Fibroblast of gingiva (primary cell): ENCODE measurements at regions not wholly inside any gene's neighbourhood (a gene's known extent, or its start where the extent isn't known, plus 50 kb on each side); places are given as distances from the start of the nearest gene placed in this dataset.
"Not testable (repeated sequence)": the region's sequence is repeated elsewhere in the genome, so short reads cannot be mapped to it uniquely, and the experiment has no call there.

Experiments used
- DNase-seq: peaks from one replicate; pipeline ENCODE4 v3.0.0-alpha.2; 2011; ENCODE audit warnings: low read depth

DNA sequence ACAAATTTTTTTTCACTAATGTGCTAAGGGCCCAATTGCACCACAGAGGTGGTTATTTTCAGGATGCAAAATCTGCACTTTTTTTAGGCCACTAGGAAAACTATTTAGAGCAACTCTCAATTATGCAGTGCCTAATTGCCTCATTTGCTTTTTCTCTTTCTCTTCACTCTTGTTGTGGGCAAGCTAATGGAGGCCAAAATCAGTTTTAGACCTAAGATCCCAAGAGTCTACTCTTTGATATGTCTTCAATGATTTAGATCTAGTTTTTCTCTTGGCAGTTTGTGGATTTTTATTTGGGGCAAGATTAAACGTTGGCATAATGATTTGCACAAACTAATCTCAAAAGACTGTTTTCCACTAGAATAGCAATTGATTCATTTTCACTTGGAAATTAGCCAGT is 1996.9 kb downstream of the LRRC4C start:
- DNase-seq = no peak

DNA sequence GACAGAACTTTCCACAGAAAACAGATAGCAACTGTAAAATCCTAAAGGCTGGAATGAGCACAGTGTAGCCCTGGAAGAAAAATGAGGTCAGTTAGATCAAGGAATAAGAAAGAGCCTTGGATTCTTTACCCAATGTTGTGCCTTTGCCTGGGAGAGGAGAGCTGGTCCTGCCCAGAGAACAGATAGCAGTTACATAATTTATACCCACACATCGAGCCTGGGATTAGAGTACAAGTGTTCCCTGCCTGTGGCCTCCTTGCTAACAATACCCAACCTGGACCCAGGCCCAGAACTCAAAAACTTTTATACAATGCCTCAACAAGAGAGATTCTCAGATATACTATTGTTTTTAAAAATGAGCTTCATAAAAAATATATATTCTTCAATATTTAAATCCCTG is 1998.4 kb downstream of the LRRC4C start:
- no peak for DNase-seq

DNA sequence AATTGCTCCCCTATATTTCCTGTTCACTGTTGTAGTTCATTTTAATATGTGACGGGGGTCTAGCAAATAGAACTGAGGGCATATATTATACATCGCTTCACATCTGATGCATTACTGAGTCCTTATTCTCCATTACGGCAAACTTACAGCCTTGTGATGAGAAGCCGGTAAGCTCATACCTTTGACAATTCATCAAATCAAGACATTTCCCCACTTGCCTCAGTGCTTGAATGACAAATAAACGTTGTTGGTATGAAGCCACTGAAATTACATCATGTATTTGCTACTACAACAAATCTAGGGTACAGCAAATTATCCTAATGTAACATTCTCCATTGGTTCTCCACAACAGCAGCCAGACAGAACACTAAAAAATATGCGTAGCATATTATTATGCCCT is 1999.8 kb downstream of the LRRC4C start:
- no peak for DNase-seq

DNA sequence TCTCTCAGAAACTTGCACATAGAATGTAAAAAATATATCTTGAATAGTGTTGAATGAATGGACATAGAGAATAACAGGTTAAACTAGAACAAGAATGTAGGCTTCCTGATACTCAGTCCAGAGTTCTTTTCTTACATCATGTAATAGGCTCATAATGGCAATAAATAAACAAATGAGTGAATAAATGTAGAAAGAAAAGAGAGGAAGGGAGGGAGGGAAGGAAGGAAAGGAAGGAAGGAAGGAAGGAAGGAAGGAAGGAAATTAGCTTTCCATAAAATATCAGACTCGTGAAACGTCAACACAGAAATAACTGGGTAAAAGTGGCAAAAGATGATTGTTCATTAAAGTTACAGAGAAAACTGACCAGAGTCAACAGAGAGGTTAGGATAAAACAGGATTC is 2001.0 kb downstream of the LRRC4C start:
- no peak for DNase-seq

DNA sequence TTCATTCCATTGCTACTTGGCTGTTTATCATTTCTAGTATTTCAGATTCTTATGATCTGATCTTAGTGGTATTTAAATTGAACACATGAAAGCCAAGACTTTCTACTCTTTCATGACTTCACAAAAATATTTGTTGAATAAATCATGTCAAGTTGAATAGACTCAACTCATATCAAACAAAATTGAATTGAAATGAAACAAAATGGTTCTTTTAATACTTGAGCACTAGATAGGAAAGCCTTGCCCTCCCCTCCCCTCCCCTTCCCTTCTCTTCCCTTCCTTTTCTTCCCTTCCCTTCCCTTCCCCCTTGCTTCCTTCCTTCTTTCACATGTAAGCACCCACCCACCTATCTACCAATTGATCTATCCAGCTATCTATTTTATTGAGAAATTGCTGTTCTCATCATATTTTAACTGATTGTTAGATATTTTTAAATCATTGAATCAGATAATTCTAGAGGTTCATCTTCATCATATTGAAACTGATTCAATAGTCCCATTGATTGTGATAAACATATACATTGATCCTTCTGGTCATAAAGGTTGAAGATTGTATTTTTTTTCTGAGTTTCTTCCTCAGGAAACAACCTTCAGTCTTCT is 2015.9 kb downstream of the LRRC4C start:
- DNase-seq = no peak

DNA sequence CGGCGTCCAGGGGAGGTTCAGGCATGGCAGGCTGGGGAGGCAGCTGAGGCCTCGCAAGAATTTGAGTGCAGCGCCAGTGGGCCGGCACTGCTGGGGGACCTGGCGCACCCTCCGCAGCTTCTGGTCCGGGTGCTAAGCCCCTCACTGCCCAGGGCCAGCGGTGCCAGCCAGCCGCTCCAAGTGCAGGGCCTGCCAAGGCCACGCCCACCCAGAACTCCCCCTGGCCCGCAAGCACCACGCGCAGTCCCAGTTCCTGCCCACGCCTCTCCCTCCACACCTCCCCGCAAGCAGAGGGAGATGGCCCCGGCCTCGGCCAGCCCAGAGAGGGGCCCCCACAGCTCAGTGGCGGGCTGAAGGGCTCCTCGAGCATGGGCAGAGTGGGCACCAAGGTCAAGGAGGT is 2017.3 kb downstream of the LRRC4C start:
- DNase-seq = no peak

DNA sequence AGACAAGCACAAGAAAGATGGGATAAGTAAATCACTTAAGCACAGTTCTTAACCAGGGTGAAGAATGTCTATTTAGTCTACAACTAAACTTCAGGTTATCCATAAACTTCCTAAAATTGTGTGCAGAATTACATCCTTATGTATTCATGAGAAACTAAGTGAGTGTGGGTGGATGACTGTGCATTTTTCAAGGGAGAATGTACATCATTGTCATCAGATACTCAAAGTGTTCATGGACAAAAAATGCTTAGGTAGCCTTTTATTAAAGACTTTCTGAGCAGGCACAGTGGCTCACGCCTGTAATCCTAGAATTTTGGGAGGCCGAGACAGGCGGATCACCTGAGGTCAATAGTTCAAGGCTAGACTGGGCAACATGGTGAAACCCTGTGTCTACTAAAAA is 2023.8 kb downstream of the LRRC4C start:
- DNase-seq = no peak

DNA sequence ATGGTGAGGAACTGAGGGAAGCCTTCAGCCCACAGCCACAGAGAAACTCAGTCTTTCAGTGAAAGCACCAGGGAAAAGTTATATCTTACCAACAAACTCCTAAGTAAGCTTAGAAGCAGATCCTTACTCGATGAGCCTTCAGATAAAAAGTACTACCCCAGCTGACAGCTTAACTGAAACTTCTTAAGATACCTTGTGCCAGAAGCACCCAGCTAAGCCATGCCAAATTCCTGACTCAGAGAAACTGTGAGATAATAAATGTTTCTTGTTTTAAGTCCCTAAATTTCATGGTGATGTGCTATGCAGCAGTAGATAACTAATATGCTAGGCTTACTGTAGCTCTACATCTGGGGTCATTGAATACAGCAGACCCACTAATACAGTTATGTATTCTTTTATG is 2025.0 kb downstream of the LRRC4C start:
- DNase-seq = no peak

DNA sequence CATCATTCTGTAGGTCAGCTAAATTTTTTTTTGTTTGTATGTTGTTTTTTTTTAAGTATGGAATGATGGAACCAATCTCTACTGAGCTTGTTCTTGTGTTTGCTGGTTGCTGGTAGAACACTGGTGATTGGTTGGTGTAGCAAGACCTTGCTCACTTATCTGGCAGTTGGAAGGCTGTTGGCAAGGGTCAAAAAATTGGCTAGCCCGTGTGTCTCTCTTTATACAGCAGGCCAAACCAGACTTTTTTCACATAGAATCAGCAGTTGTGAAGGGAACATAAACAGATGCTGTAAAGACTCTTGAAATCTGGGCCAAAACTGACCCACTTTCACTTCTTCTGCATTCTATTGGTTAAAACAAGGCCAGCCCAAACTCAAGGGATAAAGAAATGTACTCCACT is 2026.5 kb downstream of the LRRC4C start:
- no peak for DNase-seq

DNA sequence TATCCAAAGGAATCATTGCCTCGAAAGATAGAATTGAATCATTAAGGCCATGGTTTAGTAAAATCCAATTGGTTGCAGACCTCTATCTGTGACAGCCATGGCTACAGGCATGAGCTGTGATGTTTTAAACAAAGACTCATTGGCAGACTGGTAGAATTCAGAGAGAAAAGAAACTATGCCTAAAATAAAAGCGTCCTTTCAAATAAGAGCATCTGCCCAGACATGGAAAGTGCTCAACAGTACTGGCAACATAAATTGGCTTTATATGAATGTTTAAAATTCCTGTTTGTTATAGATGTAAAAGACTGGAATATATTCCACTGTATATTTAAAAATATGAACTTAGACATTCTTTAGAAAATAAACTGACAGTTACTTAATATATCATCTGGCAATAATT is 2034.2 kb downstream of the LRRC4C start:
- no peak for DNase-seq

DNA sequence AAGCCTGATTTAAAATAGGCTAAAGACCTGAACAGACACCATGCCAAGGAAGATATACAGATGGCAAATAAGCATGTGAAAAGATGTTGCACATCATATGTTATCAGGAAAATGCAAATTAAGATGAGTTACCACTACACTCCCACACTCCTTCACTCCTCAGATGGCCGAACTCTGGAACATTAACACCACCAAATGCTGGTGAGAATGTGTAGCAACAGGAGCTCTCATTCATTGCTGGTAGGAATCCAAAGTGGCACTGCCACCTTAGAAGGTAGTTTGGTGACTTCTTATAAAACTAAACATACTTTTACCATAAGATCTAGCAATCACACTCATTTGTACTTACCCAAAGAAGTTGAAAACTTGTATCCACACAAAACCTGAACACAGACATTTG is 2047.3 kb downstream of the LRRC4C start:
- DNase-seq = no peak

DNA sequence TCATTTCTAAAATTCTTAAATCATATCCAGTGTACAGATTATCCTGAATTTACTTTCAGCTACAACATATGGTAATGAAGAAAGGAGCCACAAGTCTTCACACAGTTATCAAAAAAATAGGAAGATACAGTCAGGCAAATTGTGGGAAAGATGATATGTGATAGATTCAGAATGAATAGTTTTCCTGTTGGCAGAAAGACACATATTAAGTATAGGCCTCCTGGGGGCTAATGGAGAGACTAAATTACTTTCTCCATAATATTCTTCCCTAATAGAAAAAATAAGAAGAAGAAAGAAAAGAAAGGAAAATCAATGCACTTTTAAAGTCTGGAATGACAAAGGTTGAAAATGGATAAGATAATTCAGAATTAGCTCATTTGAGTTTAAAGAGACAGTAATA is 2073.5 kb downstream of the LRRC4C start:
- DNase-seq = no peak

DNA sequence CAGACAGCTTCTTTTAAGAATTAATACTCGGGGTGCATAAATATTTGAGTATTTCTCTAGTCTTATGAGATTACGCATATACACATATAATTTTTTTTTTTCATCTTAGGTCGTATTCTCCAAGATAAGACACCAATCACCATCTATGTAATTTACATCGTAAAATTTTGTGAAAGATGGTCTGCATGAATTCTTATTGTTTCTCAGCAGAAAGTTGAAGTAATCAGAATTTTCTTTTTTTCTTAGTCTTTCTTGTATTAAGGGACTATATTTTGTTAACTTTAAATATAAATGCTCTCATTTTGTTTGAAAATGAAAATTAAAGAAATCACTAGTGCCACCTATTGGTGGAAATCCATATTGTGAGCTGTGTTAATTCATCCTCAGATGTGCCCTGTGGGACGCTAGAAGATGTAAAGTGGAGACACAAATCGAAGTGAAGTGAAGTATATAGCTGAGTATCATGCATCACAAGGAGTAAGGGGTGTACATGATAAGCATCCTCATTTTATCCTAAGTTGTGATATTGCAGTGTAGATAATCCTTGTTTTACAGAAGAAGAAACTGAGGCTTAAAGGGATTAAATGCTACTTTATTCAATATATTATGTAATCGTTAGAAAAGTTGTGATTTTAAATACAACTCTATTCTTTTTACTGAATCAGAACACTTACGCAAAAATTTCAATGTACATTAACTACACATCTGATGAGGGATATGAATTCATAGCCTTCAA is 2084.3 kb downstream of the LRRC4C start:
- DNase-seq = no peak

DNA sequence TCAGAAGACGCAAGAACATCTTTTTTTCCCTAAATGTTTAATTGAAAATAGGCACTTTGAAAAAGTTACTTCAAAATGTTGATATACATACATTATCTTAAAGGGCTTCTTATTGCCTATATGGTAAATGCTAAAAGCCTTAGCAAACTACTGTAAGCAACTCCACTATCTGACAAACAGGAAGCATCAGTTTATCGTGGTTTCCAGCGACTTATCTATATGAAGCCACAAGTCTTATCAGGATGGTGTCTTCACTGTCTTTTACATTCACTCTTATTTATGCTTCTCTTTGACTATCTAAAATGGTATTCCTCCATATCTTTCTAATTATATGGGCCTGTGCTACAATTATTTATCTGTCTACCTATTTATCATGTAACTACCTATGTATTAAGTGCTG is 2091.9 kb downstream of the LRRC4C start:
- DNase-seq = no peak

DNA sequence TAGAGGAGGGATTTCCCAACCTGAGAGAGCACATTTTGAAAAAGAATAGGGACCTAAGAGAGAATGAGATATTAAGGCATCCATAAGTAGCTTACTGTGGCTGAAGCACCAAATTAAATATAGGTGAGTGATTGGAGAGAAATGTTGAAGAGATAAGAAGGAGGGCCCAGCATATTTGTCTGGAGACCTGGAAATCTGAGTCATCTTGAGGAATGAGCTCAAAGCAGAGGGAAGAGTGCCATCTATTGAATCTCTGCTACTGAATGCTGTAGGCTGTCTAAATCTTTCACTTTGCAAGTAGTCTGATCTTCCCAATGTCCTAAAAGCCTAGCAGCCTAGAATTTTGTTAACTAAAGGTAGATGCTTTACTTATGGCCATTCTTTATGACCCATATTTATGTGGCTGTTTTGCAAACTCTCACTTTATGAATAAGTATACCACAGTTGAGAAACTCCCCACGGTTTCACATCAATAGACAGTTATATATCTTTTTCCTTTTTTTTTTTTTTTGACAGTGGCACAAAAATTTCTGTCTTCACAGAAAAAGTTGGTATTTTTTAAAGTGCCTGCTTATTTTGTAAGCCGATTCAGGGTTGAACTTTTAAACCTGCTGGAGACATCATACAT is 2093.5 kb downstream of the LRRC4C start:
- DNase-seq = no peak

DNA sequence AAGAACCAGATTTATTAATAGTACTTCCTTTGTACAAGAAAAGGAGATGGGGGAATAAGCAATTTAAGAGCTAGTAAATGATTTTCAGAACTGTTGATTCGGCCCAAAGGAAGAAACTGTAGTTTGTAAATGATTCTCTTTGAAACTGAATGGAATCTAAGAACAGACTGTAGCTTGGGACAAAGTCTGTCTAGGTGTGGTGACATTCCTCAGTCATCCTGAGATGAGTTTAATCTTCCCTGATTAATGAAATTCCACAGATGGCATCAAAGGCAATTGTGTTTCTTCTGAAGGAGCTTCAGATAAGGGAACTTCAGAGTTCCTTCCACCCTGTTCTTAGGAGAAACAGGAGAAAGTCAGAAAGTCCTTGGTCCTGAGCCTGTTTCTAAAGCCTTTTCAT is 2095.9 kb downstream of the LRRC4C start:
- DNase-seq = no peak

DNA sequence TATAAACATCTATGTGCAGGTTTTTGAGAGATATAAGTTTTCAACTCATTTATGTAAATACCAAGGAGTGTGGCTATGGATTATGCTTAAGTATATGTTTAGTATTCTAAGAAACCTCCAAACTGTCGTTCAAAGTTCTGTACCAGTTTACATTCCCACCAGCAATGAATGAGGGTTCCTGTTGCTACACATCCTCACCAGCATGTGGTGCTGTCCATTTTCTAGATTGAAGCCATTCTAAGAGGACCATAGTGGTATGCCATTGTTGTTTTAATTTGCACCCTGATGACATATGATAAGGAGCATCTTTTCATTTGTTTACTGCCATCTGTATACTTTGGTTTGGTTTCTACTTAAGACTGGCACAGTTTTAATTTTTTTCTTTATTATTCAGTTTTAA is 2097.9 kb downstream of the LRRC4C start:
- DNase-seq = no peak

DNA sequence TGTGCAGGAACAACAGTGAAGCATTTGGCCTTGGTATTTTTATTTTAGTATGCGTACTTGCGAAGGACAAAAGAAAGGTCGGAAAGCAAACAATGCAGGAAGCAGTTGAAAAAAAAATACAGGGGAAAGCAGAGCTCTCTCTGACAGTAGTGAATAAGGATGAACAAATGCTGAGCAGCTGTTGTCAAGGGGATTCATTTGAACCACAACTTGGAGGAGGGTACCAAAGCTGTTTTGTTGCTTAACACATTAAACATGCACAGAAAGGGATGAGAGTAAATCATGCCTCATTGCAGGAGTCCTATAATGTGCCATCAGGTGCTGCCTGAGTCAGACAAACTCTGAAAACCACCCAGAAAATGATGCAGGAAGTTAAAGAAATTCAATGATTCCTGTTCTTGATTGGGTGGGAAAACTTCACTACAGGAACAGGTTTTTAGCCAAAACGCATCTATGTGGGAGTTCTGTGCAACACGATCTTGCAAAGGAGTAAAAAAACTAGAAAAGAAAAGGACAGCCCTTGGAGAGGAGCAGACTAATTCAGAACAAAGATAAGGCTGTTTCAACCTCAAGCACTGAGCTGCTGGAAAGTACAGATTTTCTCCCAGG is 2113.5 kb downstream of the LRRC4C start:
- DNase-seq = no peak

DNA sequence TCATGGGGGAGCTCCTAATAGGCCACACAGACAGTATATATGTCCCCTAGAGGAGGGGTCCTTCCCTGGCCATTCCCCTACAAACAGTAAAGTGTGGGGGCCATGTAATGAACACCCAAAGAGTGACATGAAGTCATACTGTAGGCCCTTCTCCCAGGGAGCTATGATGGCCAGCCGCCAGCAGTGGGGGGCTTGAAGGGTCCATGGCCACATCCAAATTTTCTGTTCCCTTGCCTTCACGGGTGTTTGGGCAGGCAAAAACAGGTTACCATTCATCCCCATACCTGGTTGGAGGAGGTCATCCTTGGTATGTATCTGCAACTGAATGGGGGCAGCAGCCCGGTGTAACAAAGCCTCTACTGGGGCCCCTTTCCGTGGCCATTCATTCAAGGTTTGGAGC is 2118.0 kb downstream of the LRRC4C start:
- no peak for DNase-seq

DNA sequence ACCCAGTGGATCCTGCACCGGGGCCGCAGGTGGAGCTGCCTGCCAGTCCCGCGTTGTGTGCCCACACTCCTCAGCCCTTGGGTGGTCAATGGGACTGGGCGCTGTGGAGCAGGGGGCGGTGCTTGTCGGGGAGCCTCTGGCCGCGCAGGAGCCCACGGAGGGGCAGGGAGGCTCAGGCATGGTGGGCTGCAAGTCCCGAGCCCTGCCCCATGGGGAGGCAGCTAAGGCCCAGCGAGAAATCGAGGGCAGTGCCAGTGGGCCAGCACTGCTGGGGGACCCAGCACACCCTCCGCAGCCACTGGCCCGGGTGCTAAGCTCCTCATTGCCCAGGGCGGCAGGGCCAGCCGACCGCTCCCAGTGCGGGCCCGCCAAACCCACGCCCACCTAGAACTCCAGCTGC is 2126.4 kb downstream of the LRRC4C start:
- DNase-seq = not testable (repeated sequence)

DNA sequence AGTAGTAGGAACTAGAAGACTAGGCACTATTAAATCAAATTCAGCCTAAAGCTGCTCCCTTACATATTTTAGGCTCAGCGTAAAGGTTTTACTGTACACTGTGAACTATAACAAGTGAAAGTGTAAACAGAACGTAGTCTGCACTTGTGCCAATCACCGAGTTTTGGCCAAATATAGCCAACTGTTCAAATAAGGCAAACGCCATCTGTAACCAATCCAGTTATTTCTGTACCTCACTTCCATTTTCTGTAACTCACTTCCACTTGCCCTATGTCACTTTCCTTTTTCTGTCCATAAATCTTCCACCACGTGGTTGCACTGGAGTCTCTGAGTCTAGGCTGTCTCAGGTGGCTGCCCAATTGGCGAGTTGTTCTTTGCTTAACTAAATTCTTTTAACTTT is 2132.2 kb downstream of the LRRC4C start:
- DNase-seq = no peak

DNA sequence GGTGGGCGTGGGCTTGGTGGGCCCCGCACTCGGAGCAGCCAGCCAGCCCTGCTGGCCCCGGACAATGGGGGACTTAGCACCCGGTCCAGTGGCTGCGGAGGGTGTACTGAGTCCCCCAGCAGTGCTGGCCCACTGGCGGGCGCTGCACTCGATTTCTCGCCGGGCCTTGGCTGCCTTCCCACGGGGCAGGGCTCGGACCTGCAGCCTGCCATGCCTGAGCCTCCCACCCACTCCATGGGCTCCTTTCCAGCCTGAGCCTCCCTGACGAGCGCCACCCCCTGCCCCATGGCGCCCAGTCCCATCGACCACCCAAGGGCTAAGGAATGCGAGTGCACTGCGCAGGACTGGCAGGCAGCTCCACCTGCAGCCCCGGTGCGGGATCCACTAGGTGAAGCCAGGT is 2147.6 kb downstream of the LRRC4C start:
- DNase-seq = not testable (repeated sequence)

DNA sequence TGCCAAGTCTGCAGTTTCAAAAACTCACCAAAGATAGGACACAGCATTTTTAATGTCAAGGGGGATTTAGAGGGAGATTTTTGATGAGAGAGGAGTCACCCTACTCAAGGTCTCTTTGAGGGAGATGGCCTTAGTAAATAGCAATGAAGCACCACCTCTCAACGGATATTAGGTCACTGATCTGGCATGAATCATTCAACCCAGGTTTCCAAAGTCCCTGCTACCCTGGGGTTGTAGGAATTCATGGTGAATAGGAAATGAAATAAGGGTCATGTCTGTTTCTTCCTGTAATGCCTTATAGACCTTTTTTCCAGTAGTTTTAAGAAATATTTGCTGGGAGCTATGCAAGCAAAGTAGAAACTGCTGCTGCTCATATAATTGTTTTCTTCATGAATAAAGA is 2154.9 kb downstream of the LRRC4C start:
- no peak for DNase-seq
